HG03108 (cell line): ENCODE measurements at regions not wholly inside any gene's neighbourhood (a gene's known extent, or its start where the extent isn't known, plus 50 kb on each side); places are given as distances from the start of the nearest gene placed in this dataset.
A peak's percentile ranks its signal among the peaks of the same experiment; 100 is the strongest.

Experiments used
- ATAC-seq: cut with Tn5 transposase; IDR thresholded peaks from one replicate; pipeline ENCODE4 v1.9.1; 2021; ENCODE audit warnings: moderate library complexity; ENCODE audit not compliant: unreplicated experiment

DNA sequence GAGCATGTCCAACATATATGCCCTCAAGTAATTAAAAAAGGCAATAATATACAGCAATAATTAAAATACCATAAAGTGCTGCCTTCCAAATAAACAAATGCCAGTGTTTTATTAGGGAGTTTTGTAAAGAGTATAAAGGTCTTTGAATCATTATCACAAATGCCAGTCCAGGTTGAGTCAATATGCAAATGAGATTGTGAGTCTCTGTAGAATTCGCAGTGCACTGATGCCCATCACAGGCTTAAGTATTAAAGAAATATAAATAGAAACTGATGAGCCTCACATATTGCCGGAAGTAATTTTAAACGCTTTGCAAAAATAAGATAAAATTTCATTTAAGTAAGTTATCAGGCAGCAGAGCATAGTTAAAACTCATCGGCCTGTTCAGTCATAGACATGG lies 205.0 kb upstream of the TECRL start:
- ATAC-seq: no peak

DNA sequence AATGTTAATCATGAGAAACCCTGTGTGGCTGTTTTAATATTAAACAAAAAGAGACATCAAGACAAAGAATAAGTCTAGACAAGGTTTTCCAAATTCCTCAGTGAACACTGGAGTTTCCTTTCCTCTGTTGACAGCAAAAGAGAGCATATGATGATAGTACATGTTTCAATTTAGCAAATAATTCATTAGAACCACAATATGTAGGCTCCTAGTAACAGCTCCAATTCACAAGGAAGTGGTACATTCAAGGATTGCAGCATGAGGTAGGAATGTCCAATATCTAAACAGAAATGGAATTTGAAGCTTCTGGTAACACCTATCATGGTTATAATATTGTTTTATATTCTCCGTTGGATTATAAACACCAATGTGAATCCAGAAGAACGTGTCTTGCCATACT lies 203.8 kb upstream of the TECRL start:
- ATAC-seq: no peak

- no peak for ATAC-seq
Observed at GRCh38 chr4:64598066-64598465, 188.8 kb upstream of the TECRL start.

DNA sequence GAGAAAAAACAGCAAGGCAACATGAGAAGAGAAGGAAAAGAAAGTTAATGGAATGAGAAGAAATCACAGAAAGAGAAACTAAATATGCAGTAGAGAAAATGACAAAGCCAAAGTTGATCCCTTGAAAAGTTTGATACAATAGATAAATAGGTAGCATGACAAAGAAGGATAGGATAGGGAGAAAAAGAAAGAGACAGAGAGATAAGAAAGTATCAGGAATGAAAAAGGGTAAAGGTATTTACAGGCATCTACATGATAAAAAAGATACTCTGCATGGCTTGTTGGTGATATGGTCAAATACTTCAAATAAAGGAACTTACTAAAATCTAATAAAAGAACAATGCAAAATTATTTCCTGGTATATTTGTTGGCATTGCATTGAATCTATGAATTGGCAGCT lies 185.5 kb upstream of the TECRL start:
- ATAC-seq: no peak

- no peak for ATAC-seq
Observed at GRCh38 chr4:64588507-64588906, 179.3 kb upstream of the TECRL start.

DNA sequence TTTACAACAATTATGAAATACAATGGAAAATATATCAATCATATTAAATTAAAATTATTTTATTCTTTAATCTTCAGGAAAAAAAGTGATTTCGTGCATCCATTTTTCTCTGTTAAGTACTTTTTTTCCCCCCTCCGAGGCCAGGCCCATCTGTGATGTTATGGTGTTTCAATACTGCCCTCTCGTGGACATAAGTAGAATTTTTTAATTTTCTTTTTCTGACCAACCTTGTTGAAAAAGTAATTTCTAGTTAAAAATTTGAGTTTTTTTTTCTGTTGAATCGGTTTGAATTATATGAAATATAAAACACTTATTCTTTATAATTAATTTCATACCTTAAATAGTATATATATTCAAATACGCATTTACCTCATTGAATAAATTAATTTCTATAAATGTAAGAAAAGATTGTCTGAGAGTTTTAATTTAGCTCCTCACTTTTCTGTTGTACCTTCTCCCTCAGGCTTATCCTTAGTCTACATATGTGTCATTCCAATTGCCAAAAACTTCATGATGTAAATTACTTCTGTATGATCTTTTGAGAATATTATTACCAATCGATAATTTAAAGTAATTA lies 175.8 kb upstream of the TECRL start:
- no peak for ATAC-seq

GRCh38 chr4:64584125-64584524 lies 174.9 kb upstream of the TECRL start:
- no peak for ATAC-seq

- no peak for ATAC-seq
Observed at GRCh38 chr4:64582492-64582891, 173.2 kb upstream of the TECRL start.

DNA sequence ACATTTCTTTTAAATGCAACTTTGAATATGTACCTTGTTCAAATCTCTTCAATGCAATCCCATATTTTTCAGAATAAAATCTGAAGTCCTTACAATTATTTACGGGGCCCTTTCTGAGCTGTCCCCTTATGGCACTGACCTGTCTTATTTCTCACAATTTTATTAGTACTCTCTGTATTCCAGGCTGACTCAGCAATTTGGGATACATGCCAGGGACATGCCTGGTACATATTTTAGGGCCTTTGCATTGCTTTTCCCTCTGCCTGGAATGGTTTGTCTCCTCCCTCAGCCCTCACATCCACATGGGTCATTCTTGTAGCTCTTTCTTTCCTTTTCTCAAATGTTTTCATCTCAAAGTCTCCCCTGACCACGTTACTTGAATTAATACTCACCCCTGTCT lies 172.2 kb upstream of the TECRL start:
- ATAC-seq: no peak

DNA sequence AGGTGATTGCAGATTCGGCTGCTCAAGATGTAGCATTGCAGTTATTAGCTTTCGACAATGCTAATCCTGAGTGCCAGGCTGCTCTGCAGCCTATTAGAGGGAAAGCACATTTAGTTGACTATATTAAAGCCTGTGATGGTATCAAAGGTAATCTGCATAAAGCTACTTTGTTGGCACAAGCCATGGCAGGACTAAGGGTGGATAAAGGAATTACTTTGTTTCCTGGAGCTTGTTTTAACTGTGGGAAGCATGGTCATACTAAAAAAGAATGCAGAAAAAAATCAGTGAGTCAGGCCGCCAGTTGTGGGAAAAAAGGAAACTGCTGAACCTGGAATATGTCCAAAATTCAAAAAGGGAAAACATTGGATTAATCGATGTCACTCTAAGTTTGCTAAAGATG lies 154.9 kb upstream of the TECRL start:
- no peak for ATAC-seq

DNA sequence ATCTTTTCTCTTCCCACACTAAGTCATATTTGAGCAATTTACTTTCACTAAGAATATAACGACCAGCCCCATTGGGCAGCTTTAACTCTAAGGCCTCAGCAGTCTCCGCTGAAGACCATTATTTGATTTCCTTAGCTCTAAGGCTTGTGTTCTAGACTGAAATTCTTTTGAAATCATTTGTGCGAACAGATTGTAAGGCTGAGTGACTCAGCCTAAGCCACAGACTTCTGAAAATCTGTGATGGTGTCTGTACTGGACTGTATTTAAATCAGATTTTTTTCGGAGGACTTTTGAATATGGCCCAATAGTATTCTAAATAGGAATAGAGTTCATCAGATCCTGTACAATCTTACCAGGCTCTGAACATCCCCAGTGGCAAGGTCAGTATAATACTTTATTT lies 150.3 kb upstream of the TECRL start:
- ATAC-seq: no peak

GRCh38 chr4:64551125-64551524 lies 141.9 kb upstream of the TECRL start:
- ATAC-seq: no peak

DNA sequence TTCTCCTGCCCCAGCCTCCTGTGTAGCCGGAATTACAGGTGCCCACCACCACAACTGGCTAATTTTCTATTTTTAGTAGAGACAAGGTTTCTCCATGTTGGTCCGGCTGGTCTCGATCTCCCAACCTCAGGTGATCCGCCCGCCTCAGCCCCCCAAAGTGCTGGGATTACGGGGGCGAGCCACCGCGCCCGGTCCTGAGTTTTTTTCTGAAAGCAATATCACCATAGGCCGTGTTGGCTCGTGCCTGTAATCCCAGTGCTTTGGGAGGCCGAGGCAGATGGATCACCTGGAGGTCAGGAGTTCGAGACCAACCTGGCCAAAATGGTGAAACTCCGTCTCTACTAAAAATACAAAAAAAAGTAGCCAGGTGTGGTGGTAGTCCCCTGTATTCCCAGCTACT lies 136.3 kb upstream of the TECRL start:
- ATAC-seq: no peak

- peak; percentile 92 for ATAC-seq
Observed at GRCh38 chr4:64539234-64539849, 130.1 kb upstream of the TECRL start.

- no peak for ATAC-seq
Observed at GRCh38 chr4:64538219-64538618, 129.0 kb upstream of the TECRL start.

DNA sequence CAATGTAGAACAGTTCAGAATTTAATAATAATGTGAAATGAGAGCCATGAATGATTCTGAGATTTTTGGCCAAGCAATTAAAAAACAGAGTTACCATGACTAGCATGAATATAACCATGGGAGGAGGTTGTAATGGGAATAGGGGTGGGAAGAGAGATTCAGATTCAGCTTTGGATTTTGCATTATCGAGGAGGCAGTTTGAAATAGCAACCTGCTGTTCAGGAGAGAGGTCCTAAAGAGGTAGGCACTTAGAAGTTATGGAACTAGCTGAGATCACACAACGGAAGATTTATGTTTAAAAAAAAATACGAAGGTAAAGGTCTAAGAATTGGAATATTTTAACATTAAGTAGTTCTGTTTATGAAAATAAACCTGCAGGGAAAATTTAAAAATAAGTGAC lies 124.4 kb upstream of the TECRL start:
- no peak for ATAC-seq

DNA sequence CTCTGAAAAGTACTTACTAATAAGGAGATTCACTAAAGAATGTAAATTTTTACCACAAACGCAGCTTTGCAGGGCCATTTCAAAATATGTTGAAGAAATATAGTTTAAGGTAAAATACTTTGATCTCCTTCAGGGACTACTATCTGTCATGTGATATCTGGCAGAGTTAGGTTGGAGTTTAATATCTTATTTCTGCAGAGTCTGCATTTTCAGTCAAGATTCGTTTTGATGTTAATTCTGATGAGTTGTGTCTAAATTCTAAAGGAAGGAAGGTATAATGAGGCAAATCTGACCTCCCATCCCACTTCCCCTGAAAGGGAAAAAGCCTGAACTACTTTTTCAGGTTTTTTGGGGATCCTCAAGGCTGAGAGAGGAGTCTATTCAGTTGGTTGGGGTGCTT lies 123.9 kb upstream of the TECRL start:
- no peak for ATAC-seq

DNA sequence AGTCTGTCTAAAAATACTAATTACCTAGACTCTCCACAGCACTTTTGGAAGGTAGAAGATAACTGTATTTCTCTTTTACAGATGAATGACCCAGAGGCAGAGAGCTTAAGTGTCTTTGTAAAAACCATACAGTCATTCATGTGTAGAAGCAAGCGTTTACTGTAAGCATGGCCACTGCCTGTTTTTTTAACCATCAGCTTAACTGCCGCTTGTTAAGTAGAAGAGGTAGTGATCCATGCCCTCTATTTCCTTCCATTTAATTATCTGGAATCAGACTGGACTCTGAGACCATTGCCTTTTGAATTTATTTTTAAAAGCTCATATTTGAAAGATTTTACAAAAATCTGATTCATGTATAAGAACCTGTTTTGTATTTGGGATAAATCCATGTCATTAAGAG lies 111.2 kb upstream of the TECRL start:
- no peak for ATAC-seq

GRCh38 chr4:64518600-64518999 lies 109.3 kb upstream of the TECRL start:
- ATAC-seq: no peak

DNA sequence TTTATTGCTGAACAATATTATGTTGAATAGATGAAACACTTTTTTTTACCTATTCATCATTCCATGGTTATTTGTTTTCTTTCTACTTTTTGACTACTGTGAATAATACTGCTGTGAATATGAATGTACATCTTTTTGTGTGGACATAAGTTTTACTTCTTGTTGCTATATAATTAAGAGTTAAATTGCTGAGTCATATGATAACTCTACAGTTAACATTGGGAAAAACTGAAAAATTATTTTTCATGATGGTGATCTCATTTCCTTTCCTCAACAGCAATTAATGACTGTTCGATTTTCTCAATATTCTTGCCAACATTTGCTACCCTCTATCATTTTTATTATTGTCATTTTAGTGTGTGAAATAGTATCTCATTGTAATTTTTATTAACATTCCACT lies 106.9 kb upstream of the TECRL start:
- ATAC-seq: no peak

- ATAC-seq: no peak
Observed at GRCh38 chr4:64508089-64508488, 98.8 kb upstream of the TECRL start.

- no peak for ATAC-seq
Observed at GRCh38 chr4:64503945-64504675, 94.9 kb upstream of the TECRL start.

- no peak for ATAC-seq
Observed at GRCh38 chr4:64503416-64503815, 94.2 kb upstream of the TECRL start.
